ENCODE measurements at regions not wholly inside any gene's neighbourhood (a gene's known extent, or its start where the extent isn't known, plus 50 kb on each side); places are given as distances from the start of the nearest gene placed in this dataset.

DNA sequence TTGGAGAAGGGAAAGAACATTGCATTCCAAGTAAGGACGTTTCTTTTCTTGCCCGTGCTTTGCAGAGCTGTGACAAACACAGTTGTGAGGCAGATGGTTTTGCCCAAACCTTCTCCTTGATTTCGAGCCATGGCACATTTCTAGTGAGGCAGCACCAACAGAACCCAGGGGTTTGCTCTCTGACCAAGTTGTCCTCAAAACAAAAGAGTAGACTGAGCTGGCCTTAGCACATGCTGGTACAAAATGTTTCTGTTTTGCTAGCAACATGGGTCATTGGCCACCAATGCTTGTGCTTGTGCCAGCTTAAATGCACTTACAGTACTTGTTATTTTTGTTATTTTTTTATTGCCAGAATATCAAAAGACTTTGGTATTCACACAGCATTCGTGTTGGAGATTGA, 328.8 kb downstream of the GADD45G start:
- Histone ChIP-seq H3K9ac (ENCODE audit: low read length) (no peak overlapping the region), H3K27me3 (ENCODE audit: insufficient read depth, low read length) (no peaks in the 10 kb centered on the region), H4K8ac (ENCODE audit: low read depth, low read length) (no peak overlapping the region), H3K18ac (ENCODE audit: low read length) (no peak overlapping the region), H3K27ac (ENCODE audit: low read depth, low read length) (no peak overlapping the region), H2BK120ac (ENCODE audit: insufficient read depth, low read length, poor library complexity) (no peak overlapping the region), H3K4me2 (ENCODE audit: low read length) (no peak overlapping the region), H3K9me3 (ENCODE audit: insufficient read depth, low read depth, low read length) (no peaks in the 10 kb centered on the region), H4K12ac (ENCODE audit: low read depth, low read length) (no peak overlapping the region), H2BK5ac (ENCODE audit: low read depth, low read length, poor library complexity) (no peak overlapping the region), H4K91ac (ENCODE audit: low read depth, low read length) (no peak overlapping the region), H3K4ac (ENCODE audit: low read depth, low read length) (no peak overlapping the region), H3K14ac (ENCODE audit: low read length) (no peak overlapping the region), H2AFZ (ENCODE audit: insufficient read depth, low read length, poor library complexity) (no peak overlapping the region), H3K36me3 (ENCODE audit: control insufficient read depth in 1 of 2, insufficient read depth in 2 of 2, low read length in 2 of 2) (no peaks in the 10 kb centered on the region), H3K79me2 (ENCODE audit: control insufficient read depth, insufficient read depth, low read length, poor library complexity) (no peaks in the 10 kb centered on the region), H3K4me3 (ENCODE audit: low read depth, low read length) (no peak overlapping the region), H2BK12ac (ENCODE audit: low read length) (no peak overlapping the region), H3K23ac (ENCODE audit: low read length) (no peak overlapping the region), H3K4me1 (ENCODE audit: control insufficient read depth in 1 of 2, insufficient read depth in 2 of 2, low read length in 2 of 2) (peaks cover 9 to 16% of the 10 kb centered on the region in 2 experiments), H3K79me1 (ENCODE audit: low read length) (peaks cover 13% of the 10 kb centered on the region), H2AK5ac (ENCODE audit: low read length) (no peak overlapping the region)
- DNase-seq = no peak
- no CpG with 5 or more reads among the region's 4 CpGs for WGBS (ENCODE audit: extremely low coverage, insufficient coverage, insufficient read length)

DNA sequence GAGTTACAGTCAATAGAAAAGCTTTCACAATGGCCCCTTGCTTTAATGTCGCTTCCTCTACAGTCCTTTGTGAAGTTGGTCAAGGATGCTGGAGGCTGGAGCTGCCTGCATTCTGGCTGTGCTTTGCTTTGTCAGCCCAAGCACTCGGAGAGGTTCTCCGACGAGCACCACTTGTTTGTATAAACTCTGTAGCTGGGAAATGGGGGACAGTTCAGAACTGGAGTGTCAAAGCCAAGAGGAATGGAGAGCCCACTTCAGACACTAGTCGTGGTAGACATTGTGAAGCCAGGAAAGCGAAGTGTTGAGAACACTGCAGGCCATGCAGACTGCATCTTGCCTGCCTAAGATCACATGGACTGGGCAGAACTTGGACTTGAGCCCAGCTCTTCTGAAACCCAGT, 330.3 kb downstream of the GADD45G start:
- Histone ChIP-seq H4K12ac (ENCODE audit: low read depth, low read length) (no peak overlapping the region), H2BK5ac (ENCODE audit: low read depth, low read length, poor library complexity) (no peak overlapping the region), H3K79me1 (ENCODE audit: low read length) (peaks cover 12% of the 10 kb centered on the region), H3K27me3 (ENCODE audit: insufficient read depth, low read length) (no peaks in the 10 kb centered on the region), H3K18ac (ENCODE audit: low read length) (no peak overlapping the region), H2AK5ac (ENCODE audit: low read length) (no peak overlapping the region), H4K91ac (ENCODE audit: low read depth, low read length) (no peak overlapping the region), H2AFZ (ENCODE audit: insufficient read depth, low read length, poor library complexity) (no peak overlapping the region), H3K36me3 (ENCODE audit: control insufficient read depth in 1 of 2, insufficient read depth in 2 of 2, low read length in 2 of 2) (no peaks in the 10 kb centered on the region), H3K9ac (ENCODE audit: low read length) (no peak overlapping the region), H3K4me1 (ENCODE audit: control insufficient read depth in 1 of 2, insufficient read depth in 2 of 2, low read length in 2 of 2) (peaks cover 0 to 5% of the 10 kb centered on the region in 2 experiments), H3K79me2 (ENCODE audit: control insufficient read depth, insufficient read depth, low read length, poor library complexity) (no peaks in the 10 kb centered on the region), H2BK12ac (ENCODE audit: low read length) (no peak overlapping the region), H3K14ac (ENCODE audit: low read length) (no peak overlapping the region), H3K4me3 (ENCODE audit: low read depth, low read length) (no peak overlapping the region), H3K4me2 (ENCODE audit: low read length) (no peak overlapping the region), H3K9me3 (ENCODE audit: insufficient read depth, low read depth, low read length) (no peaks in the 10 kb centered on the region), H3K4ac (ENCODE audit: low read depth, low read length) (no peak overlapping the region), H3K23ac (ENCODE audit: low read length) (no peak overlapping the region), H2BK120ac (ENCODE audit: insufficient read depth, low read length, poor library complexity) (no peak overlapping the region), H4K8ac (ENCODE audit: low read depth, low read length) (no peak overlapping the region), H3K27ac (ENCODE audit: low read depth, low read length) (no peak overlapping the region)
- no CpG with 5 or more reads among the region's 6 CpGs for WGBS (ENCODE audit: extremely low coverage, insufficient coverage, insufficient read length)
- DNase-seq = no peak

DNA sequence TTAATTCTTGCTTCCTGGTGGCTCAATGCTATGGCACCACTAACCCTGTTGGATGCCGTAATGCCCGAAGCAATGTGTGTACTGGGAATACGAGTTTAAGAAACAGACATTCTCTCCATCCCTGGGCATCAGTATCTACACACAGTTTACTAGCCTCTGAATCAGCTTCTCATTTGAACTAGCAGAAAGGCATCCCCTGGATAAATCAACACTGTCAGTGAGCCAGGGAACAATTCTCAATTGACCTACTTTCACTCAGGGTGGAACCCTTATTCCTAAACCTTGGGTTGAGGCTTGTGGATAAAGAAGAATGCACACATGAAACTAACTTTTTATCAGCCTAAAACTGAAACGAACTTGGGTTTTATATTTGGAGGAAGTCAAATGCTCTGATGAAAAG, 331.0 kb downstream of the GADD45G start:
- H4K12ac ChIP-seq (ENCODE audit: low read depth, low read length) = no peak overlapping the region
- H2BK5ac ChIP-seq (ENCODE audit: low read depth, low read length, poor library complexity) = no peak overlapping the region
- H3K4me1 ChIP-seq (ENCODE audit: control insufficient read depth in 1 of 2, insufficient read depth in 2 of 2, low read length in 2 of 2) = peaks cover 0 to 6% of the 10 kb centered on the region in 2 experiments
- no peak overlapping the region for H2BK12ac ChIP-seq (ENCODE audit: low read length)
- H2AFZ ChIP-seq (ENCODE audit: insufficient read depth, low read length, poor library complexity) = no peak overlapping the region
- no peak overlapping the region for H3K18ac ChIP-seq (ENCODE audit: low read length)
- no peak overlapping the region for H2BK120ac ChIP-seq (ENCODE audit: insufficient read depth, low read length, poor library complexity)
- no CpG with 5 or more reads among the region's 4 CpGs for WGBS (ENCODE audit: extremely low coverage, insufficient coverage, insufficient read length)
- no peak for DNase-seq
- no peaks in the 10 kb centered on the region for H3K79me2 ChIP-seq (ENCODE audit: control insufficient read depth, insufficient read depth, low read length, poor library complexity)
- H3K23ac ChIP-seq (ENCODE audit: low read length) = no peak overlapping the region
- H3K27ac ChIP-seq (ENCODE audit: low read depth, low read length) = no peak overlapping the region
- H4K8ac ChIP-seq (ENCODE audit: low read depth, low read length) = no peak overlapping the region
- H3K79me1 ChIP-seq (ENCODE audit: low read length) = peaks cover 10% of the 10 kb centered on the region
- H3K14ac ChIP-seq (ENCODE audit: low read length) = no peak overlapping the region
- H2AK5ac ChIP-seq (ENCODE audit: low read length) = no peak overlapping the region
- no peak overlapping the region for H3K4me2 ChIP-seq (ENCODE audit: low read length)
- H4K91ac ChIP-seq (ENCODE audit: low read depth, low read length) = no peak overlapping the region
- no peaks in the 10 kb centered on the region for H3K27me3 ChIP-seq (ENCODE audit: insufficient read depth, low read length)
- no peaks in the 10 kb centered on the region for H3K9me3 ChIP-seq (ENCODE audit: insufficient read depth, low read depth, low read length)
- no peak overlapping the region for H3K4ac ChIP-seq (ENCODE audit: low read depth, low read length)
- no peak overlapping the region for H3K4me3 ChIP-seq (ENCODE audit: low read depth, low read length)
- H3K9ac ChIP-seq (ENCODE audit: low read length) = no peak overlapping the region
- no peaks in the 10 kb centered on the region for H3K36me3 ChIP-seq (ENCODE audit: control insufficient read depth in 1 of 2, insufficient read depth in 2 of 2, low read length in 2 of 2)

DNA sequence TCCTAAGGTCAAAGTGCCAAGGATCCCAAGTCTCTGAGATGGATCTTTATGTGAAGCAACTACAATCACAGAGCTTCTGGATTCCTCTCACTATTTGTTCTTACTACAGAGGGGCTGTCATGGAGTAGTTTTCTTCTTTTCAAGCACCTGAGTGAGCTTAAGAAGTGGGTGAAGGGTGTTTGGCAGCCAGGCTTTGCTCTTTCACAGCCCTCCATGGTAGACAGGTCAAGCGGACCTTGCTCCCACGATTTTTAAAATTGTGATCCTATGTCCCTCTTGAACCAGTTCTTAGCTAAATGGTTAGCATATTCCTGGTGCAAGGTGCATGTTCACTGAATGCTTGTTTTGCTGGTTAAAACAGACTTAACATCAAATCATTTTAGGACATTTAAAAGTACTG, 332.2 kb downstream of the GADD45G start:
- H3K27me3 ChIP-seq (ENCODE audit: insufficient read depth, low read length) = no peaks in the 10 kb centered on the region
- no peak overlapping the region for H2BK5ac ChIP-seq (ENCODE audit: low read depth, low read length, poor library complexity)
- no peak overlapping the region for H4K12ac ChIP-seq (ENCODE audit: low read depth, low read length)
- no peak overlapping the region for H2AK5ac ChIP-seq (ENCODE audit: low read length)
- no peak overlapping the region for H2AFZ ChIP-seq (ENCODE audit: insufficient read depth, low read length, poor library complexity)
- no peak overlapping the region for H4K8ac ChIP-seq (ENCODE audit: low read depth, low read length)
- peaks cover 4 to 12% of the 10 kb centered on the region in 2 experiments for H3K4me1 ChIP-seq (ENCODE audit: control insufficient read depth in 1 of 2, insufficient read depth in 2 of 2, low read length in 2 of 2)
- H2BK12ac ChIP-seq (ENCODE audit: low read length) = no peak overlapping the region
- H3K79me1 ChIP-seq (ENCODE audit: low read length) = peaks cover 10% of the 10 kb centered on the region
- no peak overlapping the region for H3K18ac ChIP-seq (ENCODE audit: low read length)
- no peak overlapping the region for H3K4ac ChIP-seq (ENCODE audit: low read depth, low read length)
- H3K4me3 ChIP-seq (ENCODE audit: low read depth, low read length) = no peak overlapping the region
- no peak overlapping the region for H2BK120ac ChIP-seq (ENCODE audit: insufficient read depth, low read length, poor library complexity)
- H4K91ac ChIP-seq (ENCODE audit: low read depth, low read length) = no peak overlapping the region
- no peaks in the 10 kb centered on the region for H3K79me2 ChIP-seq (ENCODE audit: control insufficient read depth, insufficient read depth, low read length, poor library complexity)
- no peak for DNase-seq
- H3K36me3 ChIP-seq (ENCODE audit: control insufficient read depth in 1 of 2, insufficient read depth in 2 of 2, low read length in 2 of 2) = no peaks in the 10 kb centered on the region
- no CpG with 5 or more reads among the region's 2 CpGs for WGBS (ENCODE audit: extremely low coverage, insufficient coverage, insufficient read length)
- H3K9ac ChIP-seq (ENCODE audit: low read length) = no peak overlapping the region
- no peak overlapping the region for H3K23ac ChIP-seq (ENCODE audit: low read length)
- H3K14ac ChIP-seq (ENCODE audit: low read length) = no peak overlapping the region
- no peak overlapping the region for H3K27ac ChIP-seq (ENCODE audit: low read depth, low read length)
- no peaks in the 10 kb centered on the region for H3K9me3 ChIP-seq (ENCODE audit: insufficient read depth, low read depth, low read length)
- H3K4me2 ChIP-seq (ENCODE audit: low read length) = no peak overlapping the region
